Nephron progenitor cell (in vitro differentiated cells): ENCODE measurements at regions not wholly inside any gene's neighbourhood (a gene's known extent, or its start where the extent isn't known, plus 50 kb on each side); places are given as distances from the start of the nearest gene placed in this dataset.

Experiments
- DNase-seq: peaks from one replicate; pipeline ENCODE4 v3.0.0; 2021
- H3K27ac Mint-ChIP-seq: 2 replicates; pipeline ENCODE4 v1.8.0; 2021; ENCODE audit warnings: mild to moderate bottlenecking, moderate library complexity, mixed read lengths
- H3K27me3 Mint-ChIP-seq: 2 replicates; pipeline ENCODE4 v1.8.0; 2021; ENCODE audit warnings: mild to moderate bottlenecking, low read depth, mixed read lengths; ENCODE audit not compliant: poor library complexity
- H3K36me3 Mint-ChIP-seq: 2 replicates; pipeline ENCODE4 v1.8.0; 2021; ENCODE audit warnings: low read depth, mixed read lengths
- H3K4me1 Mint-ChIP-seq: 2 replicates; pipeline ENCODE4 v1.8.0; 2021; ENCODE audit warnings: mixed read lengths
- H3K4me3 Mint-ChIP-seq: 2 replicates; pipeline ENCODE4 v1.8.0; 2021; ENCODE audit warnings: mild to moderate bottlenecking, moderate library complexity, mixed read lengths
- H3K9me3 Mint-ChIP-seq: 2 replicates; pipeline ENCODE4 v1.8.0; 2021; ENCODE audit warnings: mild to moderate bottlenecking, moderate library complexity, mixed read lengths
- CTCF ChIP-seq: fragments of 200-600 bp; sonication (generic); IDR thresholded peaks from 2 replicates; pipeline ENCODE4 v1.5.0; 2021; ENCODE audit warnings: antibody characterized with exemption

- peaks cover 17% of the 10 kb centered on the region for H3K9me3 Mint-ChIP-seq
- no peak for DNase-seq
- no peaks in the 10 kb centered on the region for H3K36me3 Mint-ChIP-seq
- TF ChIP-seq CTCF, result no peak
- H3K27me3 Mint-ChIP-seq, result no peaks in the 10 kb centered on the region
- no peak overlapping the region for H3K4me3 Mint-ChIP-seq
- no peak overlapping the region for H3K27ac Mint-ChIP-seq
- H3K4me1 Mint-ChIP-seq, result peaks cover 29% of the 10 kb centered on the region
These were observed 268.2 kb upstream of the PRDM1 start for GRCh38 chr6:105817961-105818360.

GRCh38 chr6:105817370-105817769 is 268.8 kb upstream of the PRDM1 start:
- no peaks in the 10 kb centered on the region for H3K36me3 Mint-ChIP-seq
- no peaks in the 10 kb centered on the region for H3K27me3 Mint-ChIP-seq
- peak overlapping the region; percentile 3 for H3K27ac Mint-ChIP-seq
- DNase-seq, result no peak
- peaks cover 13% of the 10 kb centered on the region for H3K9me3 Mint-ChIP-seq
- no peak for TF ChIP-seq CTCF
- no peak overlapping the region for H3K4me3 Mint-ChIP-seq
- peaks cover 29% of the 10 kb centered on the region for H3K4me1 Mint-ChIP-seq

GRCh38 chr6:105816847-105817246 is 269.3 kb upstream of the PRDM1 start:
- H3K9me3 Mint-ChIP-seq, result peaks cover 9% of the 10 kb centered on the region
- no peak overlapping the region for H3K4me3 Mint-ChIP-seq
- no peak for DNase-seq
- no peaks in the 10 kb centered on the region for H3K36me3 Mint-ChIP-seq
- TF ChIP-seq CTCF, result no peak
- H3K27me3 Mint-ChIP-seq, result no peaks in the 10 kb centered on the region
- H3K27ac Mint-ChIP-seq, result no peak overlapping the region
- peaks cover 31% of the 10 kb centered on the region for H3K4me1 Mint-ChIP-seq

- H3K27ac Mint-ChIP-seq, result no peak overlapping the region
- no peak for DNase-seq
- no peaks in the 10 kb centered on the region for H3K27me3 Mint-ChIP-seq
- peaks cover 37% of the 10 kb centered on the region for H3K4me1 Mint-ChIP-seq
- no peak for TF ChIP-seq CTCF
- no peaks in the 10 kb centered on the region for H3K9me3 Mint-ChIP-seq
- H3K4me3 Mint-ChIP-seq, result no peak overlapping the region
- H3K36me3 Mint-ChIP-seq, result no peaks in the 10 kb centered on the region
These were observed 270.2 kb upstream of the PRDM1 start for GRCh38 chr6:105815661-105816555.

- Mint-ChIP-seq H3K27ac (no peak overlapping the region), H3K4me1 (peaks cover 46% of the 10 kb centered on the region), H3K36me3 (no peaks in the 10 kb centered on the region), H3K9me3 (no peaks in the 10 kb centered on the region), H3K4me3 (no peak overlapping the region), H3K27me3 (no peaks in the 10 kb centered on the region)
- no peak for DNase-seq
- no peak for TF ChIP-seq CTCF
These were observed 271.2 kb upstream of the PRDM1 start for GRCh38 chr6:105814745-105815536.
